ENCODE measurements at regions not wholly inside any gene's neighbourhood (a gene's known extent, or its start where the extent isn't known, plus 50 kb on each side); places are given as distances from the start of the nearest gene placed in this dataset.

DNA sequence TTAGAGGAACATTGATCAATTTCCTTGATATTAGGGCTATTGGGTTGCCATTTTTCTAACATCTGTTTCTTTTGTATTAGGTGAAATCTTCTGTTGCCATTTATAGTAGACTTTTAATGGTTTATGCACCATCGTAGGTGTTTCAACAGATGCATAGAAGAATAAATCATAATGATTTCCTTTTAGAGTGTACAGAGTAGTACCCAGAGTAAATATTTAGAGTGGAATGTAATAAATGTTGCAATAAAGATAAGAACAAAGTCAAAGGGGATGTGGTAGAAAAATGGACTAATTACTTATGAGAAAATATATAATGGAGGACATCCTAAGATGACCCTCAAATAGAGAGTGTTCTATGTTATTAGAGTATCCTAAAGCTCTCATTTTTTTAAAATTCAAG lies 643.0 kb upstream of the CITED2 start:
- H3K27me3 ChIP-seq (ENCODE audit: control insufficient read depth, insufficient read depth, low read length, poor library complexity, severe bottlenecking): no peaks in the 10 kb centered on the region
- 93 to 100% methylated on average over 1 of the region's 1 CpG for whole genome bisulfite sequencing, 2 experiments (ENCODE audit: insufficient coverage in 1 of 2, insufficient read length in 1 of 2)
- H3K27me3 Mint-ChIP-seq (ENCODE audit: insufficient read depth): no peaks in the 10 kb centered on the region
- H3K9me3 Mint-ChIP-seq: peaks cover 33% of the 10 kb centered on the region
- H3K4me1 ChIP-seq (ENCODE audit: control insufficient read depth, insufficient read depth, low read length): no peaks in the 10 kb centered on the region
- no peak overlapping the region for H3K4me3 ChIP-seq (ENCODE audit: low read length)
- H3K9ac ChIP-seq (ENCODE audit: extremely low read depth, low read length, poor library complexity, severe bottlenecking): no peak overlapping the region
- no peak overlapping the region for H3K27ac ChIP-seq (ENCODE audit: low read depth, low read length)
- peaks cover 38% of the 10 kb centered on the region for H3K9me3 ChIP-seq (ENCODE audit: control insufficient read depth, low read length)
- TF ChIP-seq, protein P1, sequence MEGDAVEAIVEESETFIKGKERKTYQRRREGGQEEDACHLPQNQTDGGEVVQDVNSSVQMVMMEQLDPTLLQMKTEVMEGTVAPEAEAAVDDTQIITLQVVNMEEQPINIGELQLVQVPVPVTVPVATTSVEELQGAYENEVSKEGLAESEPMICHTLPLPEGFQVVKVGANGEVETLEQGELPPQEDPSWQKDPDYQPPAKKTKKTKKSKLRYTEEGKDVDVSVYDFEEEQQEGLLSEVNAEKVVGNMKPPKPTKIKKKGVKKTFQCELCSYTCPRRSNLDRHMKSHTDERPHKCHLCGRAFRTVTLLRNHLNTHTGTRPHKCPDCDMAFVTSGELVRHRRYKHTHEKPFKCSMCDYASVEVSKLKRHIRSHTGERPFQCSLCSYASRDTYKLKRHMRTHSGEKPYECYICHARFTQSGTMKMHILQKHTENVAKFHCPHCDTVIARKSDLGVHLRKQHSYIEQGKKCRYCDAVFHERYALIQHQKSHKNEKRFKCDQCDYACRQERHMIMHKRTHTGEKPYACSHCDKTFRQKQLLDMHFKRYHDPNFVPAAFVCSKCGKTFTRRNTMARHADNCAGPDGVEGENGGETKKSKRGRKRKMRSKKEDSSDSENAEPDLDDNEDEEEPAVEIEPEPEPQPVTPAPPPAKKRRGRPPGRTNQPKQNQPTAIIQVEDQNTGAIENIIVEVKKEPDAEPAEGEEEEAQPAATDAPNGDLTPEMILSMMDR (conservative IDR thresholded peaks at IDR 0.05): no peak
- H3K4me1 Mint-ChIP-seq: no peaks in the 10 kb centered on the region
- no peaks in the 10 kb centered on the region for H3K36me3 ChIP-seq (ENCODE audit: control insufficient read depth, insufficient read depth, low read length)
- DNase-seq: no peak
- H3K27ac Mint-ChIP-seq: no peak overlapping the region
- H3K36me3 Mint-ChIP-seq (ENCODE audit: low read depth): peaks cover 7% of the 10 kb centered on the region
- no peak overlapping the region for H3K4me3 Mint-ChIP-seq

GRCh38 chr6:140012150-140012549 lies 637.7 kb upstream of the CITED2 start:
- H3K9ac ChIP-seq (ENCODE audit: extremely low read depth, low read length, poor library complexity, severe bottlenecking): no peak overlapping the region
- no peak overlapping the region for H3K4me3 Mint-ChIP-seq
- no peak overlapping the region for H3K27ac ChIP-seq (ENCODE audit: low read depth, low read length)
- H3K27me3 Mint-ChIP-seq (ENCODE audit: insufficient read depth): no peaks in the 10 kb centered on the region
- TF ChIP-seq, protein P1 (conservative IDR thresholded peaks at IDR 0.05): no peak
- 80 to 88% methylated on average over 1 of the region's 1 CpG for WGBS, 2 experiments (ENCODE audit: insufficient coverage in 1 of 2, insufficient read length in 1 of 2)
- H3K9me3 Mint-ChIP-seq: peaks cover 9% of the 10 kb centered on the region
- DNase-seq: no peak
- H3K27me3 ChIP-seq (ENCODE audit: control insufficient read depth, insufficient read depth, low read length, poor library complexity, severe bottlenecking): no peaks in the 10 kb centered on the region
- no peak overlapping the region for H3K27ac Mint-ChIP-seq
- peaks cover 8% of the 10 kb centered on the region for H3K4me1 Mint-ChIP-seq
- no peaks in the 10 kb centered on the region for H3K36me3 Mint-ChIP-seq (ENCODE audit: low read depth)
- no peak overlapping the region for H3K4me3 ChIP-seq (ENCODE audit: low read length)
- peaks cover 7% of the 10 kb centered on the region for H3K9me3 ChIP-seq (ENCODE audit: control insufficient read depth, low read length)
- no peaks in the 10 kb centered on the region for H3K36me3 ChIP-seq (ENCODE audit: control insufficient read depth, insufficient read depth, low read length)
- peaks cover 6% of the 10 kb centered on the region for H3K4me1 ChIP-seq (ENCODE audit: control insufficient read depth, insufficient read depth, low read length)

DNA sequence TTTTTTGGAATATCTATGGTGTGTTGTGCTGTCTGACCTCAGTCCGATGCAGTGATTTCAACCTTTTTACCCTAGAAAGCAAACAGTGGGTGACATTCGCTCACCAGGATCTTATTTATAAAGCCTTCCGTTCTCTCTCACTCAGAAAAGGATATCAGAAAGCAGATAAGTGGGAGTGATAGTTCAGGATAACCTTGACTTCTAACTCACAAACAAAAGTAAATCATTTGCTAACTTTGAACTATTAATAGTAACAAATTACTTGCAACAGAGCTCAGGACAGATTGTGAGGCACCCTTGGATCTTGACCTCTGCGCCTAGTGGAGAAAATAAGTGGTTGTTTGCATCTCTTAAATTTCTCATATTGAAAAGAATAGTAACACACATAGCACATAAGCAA lies 637.1 kb upstream of the CITED2 start:
- Mint-ChIP-seq H3K27me3 (ENCODE audit: insufficient read depth) (no peaks in the 10 kb centered on the region), H3K4me1 (peaks cover 8% of the 10 kb centered on the region), H3K27ac (no peak overlapping the region), H3K4me3 (no peak overlapping the region), H3K36me3 (ENCODE audit: low read depth) (no peaks in the 10 kb centered on the region), H3K9me3 (peaks cover 10% of the 10 kb centered on the region)
- 74% methylated on average over 4 of the region's 4 CpGs; no CpG with 5 or more reads in 1 of the 2 experiments for WGBS, 2 experiments (ENCODE audit: insufficient coverage in 1 of 2, insufficient read length in 1 of 2)
- Histone ChIP-seq H3K27me3 (ENCODE audit: control insufficient read depth, insufficient read depth, low read length, poor library complexity, severe bottlenecking) (no peaks in the 10 kb centered on the region), H3K4me3 (ENCODE audit: low read length) (no peak overlapping the region), H3K9me3 (ENCODE audit: control insufficient read depth, low read length) (peaks cover 7% of the 10 kb centered on the region), H3K36me3 (ENCODE audit: control insufficient read depth, insufficient read depth, low read length) (no peaks in the 10 kb centered on the region), H3K27ac (ENCODE audit: low read depth, low read length) (no peak overlapping the region), H3K9ac (ENCODE audit: extremely low read depth, low read length, poor library complexity, severe bottlenecking) (no peak overlapping the region), H3K4me1 (ENCODE audit: control insufficient read depth, insufficient read depth, low read length) (peaks cover 6% of the 10 kb centered on the region)
- TF ChIP-seq, protein P1 (conservative IDR thresholded peaks at IDR 0.05): no peak
- no peak for DNase-seq

All from endodermal cell (in vitro differentiated cells).